Left cardiac atrium (tissue), 4 donors: ENCODE measurements at regions not wholly inside any gene's neighbourhood (a gene's known extent, or its start where the extent isn't known, plus 50 kb on each side); places are given as distances from the start of the nearest gene placed in this dataset.

Experiments
- ATAC-seq, 2 donors: fragments of 200-7000 bp; cut with Tn5 transposase; one replicate each; pipeline ENCODE4 v1.9.1; 2020; ENCODE audit warnings: mild to moderate bottlenecking in 2 of 2, moderate library complexity in 2 of 2
- DNase-seq: peaks from one replicate; pipeline ENCODE4 v3.0.0-alpha.2; 2020
- intact Hi-C, 2 donors: fragments of 100-400 bp; cut with DNase I; formaldehyde crosslinking; loops; one replicate each; pipeline versions ENCODE4 v1.14.1 to v1.15.1; 2022 to 2023
- donor health status: DM: no; HTN: yes; CAD: no.
- donor health status: DM: no; HTN: yes; CAD: no; lungs with severe emphysema.
- donor health status: DM: yes; HTN: yes; CAD: no.
- donor health status: Dilated cardiomyopathy.

DNA sequence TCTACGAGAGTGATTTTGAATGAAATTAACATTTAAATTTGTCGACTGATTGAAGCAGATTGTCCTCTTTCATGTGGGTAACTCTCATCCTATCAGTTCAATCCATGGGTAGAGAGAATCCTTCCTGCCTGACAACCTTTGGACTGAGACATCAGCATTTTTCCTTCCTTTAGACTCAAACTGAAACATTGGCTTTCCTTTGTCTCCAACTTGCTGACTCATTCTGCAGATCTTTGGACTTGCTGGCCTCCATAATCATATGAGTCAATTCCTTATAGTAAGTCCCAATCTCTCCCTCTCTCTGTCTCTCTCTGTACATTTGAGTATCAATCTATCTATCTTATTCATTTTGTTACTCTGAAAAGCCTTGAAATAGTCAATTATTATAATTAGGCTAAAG lies 416.7 kb downstream of the LRRIQ3 start:
- DNase-seq: no peak
- ATAC-seq: no peak
- intact Hi-C loops: no loop called here

DNA sequence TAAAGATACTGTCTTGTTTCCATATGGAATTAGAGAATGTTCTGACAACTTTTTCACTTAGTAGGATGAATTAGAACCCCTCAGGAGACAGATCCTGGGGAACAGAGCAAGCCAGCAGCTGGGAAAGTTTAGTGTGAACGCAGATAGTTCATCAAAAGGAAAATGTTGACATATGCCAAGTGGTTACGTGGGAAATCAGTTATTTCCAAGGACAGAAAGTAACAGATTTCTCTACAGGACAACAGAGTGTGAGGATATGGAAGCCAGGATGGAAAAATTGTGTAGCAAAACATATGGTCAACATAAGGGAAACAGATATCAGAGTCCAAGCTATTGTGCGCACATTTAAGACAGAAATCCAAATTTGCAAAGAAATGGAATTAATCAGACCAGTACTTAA lies 419.5 kb downstream of the LRRIQ3 start:
- ATAC-seq: no peak
- intact Hi-C loops: no loop called here
- no peak for DNase-seq

DNA sequence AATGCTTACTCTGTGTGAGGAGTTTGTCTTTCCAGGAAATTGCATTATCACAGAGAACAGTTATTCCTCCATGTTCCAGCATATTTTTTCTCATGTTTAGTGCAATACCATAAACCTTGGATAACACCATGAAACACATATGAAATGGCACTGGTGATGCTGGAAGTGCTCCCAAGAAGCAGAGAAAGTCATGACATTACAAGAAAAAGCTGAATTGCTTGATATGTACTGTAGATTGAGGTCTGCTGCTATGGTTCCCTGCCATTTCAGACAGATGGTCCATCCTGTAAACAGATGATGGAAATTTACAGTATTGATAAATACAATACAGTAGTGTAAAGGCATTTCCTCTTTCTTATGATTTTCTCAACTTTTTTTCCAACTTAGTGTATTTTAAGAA lies 422.1 kb downstream of the LRRIQ3 start:
- ATAC-seq (no peak), DNase-seq (no peak)
- intact Hi-C loops: no loop called here

DNA sequence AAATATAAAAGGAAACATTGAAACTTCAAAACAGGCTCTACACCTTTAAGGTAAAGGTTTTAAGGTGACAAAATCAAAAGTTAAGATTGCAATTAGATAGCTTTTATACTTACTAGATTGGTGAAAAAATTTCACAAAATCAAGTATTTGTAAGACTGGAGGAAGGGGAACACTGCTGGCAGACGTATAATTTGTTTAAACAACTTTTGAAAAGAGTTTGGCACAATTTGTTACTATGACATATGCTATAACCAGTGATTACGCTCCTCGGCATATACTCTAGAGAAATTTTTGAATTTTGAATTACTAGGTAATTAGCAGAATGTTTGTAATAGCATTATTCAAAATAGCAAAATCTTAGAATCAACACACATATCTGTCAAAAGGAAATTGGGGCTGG lies 425.0 kb downstream of the LRRIQ3 start:
- DNase-seq (no peak), ATAC-seq (no peak)
- intact Hi-C loops: no loop called here

DNA sequence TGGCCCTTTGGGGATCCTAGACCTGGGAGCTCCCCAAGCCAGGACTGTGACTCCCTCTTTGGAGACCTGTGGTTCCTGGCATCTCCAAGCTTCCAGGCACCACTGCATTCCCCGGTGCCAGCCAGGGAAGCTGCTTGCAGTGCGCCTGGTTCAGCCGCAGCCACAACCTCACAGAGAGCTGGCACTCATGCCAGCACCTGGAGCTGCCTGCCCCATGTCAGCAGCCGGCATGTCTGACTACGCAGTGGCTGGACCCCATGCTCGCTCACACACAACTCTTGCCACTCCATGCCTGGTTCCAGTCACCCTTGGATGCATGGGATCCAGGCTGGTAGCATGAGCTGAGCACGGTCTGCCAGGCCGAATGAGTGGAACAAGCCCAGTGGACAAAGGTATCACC lies 426.6 kb downstream of the LRRIQ3 start:
- intact Hi-C loops: no loop called here
- DNase-seq (no peak), ATAC-seq (no peak)

DNA sequence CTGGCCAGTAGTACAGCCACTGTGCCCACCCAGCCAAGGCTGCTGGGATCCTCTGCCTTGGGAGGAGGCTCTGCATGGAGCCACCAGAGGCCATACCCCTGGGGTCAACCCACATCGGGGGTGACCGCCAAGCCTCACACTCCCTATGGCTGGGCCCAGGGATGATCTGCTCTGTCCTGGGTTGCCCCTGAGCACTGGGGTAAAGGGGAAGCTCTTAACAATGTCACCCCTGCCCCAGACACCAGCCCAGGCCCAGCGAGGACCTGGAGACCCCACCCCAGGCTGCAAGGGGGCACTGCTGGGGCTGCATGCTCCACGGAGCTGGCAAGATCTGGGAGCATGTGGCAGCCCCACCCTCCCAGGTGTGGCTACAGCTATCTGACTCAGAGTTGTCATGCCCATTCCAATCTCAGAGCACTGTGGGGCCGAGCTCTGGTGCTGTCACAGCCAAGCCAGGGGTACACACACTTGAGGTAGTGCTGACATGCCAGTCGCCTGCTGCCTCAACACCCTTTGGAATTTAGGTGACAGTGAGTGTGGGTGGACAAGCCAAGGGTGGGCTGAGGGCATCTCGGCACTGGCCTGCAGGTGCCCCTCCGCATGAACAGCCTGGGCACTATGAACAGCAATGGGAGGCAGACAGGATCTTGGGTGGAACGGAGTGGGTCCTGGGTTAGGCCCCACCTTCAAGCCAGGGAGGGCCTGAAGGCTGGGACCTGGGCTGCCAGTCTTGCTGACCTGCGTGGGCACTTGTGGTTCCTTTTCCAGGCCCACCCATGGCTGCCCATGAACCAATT lies 427.7 kb downstream of the LRRIQ3 start:
- ATAC-seq (no peak), DNase-seq (no peak)
- intact Hi-C loops: no loop called here

DNA sequence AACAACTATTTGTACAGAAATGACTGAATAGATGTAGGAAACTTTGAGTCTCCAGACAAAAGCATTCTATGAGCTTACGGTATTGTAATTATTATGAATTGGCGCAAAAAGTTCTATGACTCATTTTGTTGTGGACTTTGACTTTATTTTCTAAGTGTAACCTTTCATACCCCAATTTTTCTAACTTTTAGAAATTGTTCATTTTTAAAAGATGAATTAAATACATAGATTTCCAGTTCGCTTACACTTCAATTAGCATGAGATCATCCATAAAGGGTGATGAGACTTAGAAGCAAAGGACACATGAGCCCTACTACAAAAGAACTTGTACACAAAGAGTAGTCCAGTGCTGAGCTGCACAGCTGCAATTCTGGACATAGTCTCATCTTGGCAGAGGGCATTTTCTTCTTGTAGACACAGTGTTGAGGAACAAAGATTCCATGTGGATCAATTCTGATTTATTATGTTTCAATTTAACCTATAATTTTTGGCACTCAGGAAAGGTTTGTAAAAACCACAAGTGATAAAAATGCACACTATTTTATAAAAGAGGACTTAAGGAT lies 431.1 kb downstream of the LRRIQ3 start:
- ATAC-seq (no peak), DNase-seq (no peak)
- intact Hi-C loops: no loop called here

DNA sequence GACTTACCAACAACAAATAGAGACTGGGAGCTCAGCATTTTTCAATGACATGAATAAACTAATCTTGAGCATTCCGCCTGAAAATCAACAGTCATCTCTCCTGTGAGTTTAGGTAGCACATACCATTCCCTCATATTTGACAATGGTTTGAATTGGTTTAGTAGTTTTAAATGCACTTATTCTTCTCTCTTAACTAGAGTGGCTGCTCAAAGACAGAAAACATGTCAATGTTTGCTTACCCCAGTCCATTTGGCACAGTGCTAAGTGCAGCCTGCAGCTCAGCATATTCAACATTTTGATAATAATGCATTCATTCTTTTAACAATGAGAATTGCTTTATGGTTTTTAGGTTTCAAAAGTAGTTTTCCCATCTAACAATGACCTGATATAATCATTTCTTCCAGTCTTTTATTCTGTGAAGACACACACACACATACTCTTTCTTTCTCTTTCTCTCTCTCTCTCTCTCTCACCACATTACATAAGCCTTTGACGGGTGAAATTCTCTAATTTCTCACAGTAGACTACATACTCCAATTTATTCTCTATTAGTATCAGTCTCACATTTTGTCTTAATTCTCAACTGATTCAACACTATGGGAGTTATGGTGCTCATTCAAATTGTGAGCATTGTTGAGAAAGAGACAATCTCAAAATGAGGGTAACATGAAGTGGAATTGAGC lies 432.3 kb downstream of the LRRIQ3 start:
- DNase-seq (no peak), ATAC-seq (no peak)
- intact Hi-C loops: no loop called here

DNA sequence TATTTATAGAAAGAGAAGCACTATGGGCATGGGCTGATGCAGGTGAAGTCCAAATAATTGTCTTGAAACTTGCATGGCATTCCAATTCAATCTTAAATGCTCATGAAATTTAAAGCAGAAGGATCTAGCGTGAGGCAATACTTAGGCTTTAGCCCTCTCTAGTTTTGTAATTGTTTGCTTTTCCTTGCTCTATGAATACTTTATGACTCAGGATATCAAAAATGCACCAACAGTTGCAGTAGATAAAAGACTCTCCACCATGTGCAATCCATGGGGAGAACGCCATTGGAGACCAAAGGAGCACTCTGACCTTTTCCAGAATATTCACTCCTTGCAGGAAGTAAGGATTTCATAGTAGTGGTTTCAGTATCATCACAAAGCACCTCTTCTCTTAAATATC lies 436.4 kb downstream of the LRRIQ3 start:
- intact Hi-C loops: no loop called here
- no peak for DNase-seq
- ATAC-seq: no peak

DNA sequence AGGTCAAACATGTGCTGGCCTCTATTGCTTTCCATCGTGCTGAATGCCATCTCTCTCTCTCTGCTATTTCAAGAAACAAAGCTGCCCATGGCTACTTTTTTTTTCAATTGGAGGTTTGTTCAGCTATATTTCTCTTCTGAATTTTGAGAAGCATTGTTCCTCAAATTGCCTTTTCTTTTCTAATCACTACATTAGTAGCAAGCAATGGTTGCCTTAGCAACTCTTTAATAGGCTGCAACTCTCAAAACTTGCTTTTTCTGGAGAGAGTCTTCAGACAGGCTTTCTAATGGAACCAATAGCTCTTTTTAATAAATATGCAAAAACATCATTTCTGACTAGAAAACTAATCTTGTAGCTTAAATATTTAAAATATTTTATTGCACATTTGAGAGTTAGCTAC lies 439.0 kb downstream of the LRRIQ3 start:
- no peak for ATAC-seq
- no peak for DNase-seq
- intact Hi-C loops: no loop called here

DNA sequence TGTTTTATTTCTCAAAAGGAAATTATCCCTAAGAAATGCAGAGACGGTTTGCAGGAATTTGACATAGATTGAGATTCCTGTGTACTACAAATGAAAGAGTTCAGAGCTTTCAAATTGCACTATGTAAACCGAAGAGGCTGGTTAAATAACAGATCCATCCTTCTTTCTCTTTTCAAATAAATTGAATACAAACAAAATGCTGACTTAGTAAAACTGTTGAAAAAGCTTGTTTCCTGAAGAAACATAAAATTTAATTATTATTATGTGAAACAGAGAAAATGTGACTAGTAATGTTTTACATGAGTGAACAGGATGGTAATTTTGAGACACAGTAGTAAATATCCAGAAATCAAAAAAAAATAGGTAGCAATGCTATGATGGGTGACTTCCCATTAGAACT lies 441.2 kb downstream of the LRRIQ3 start:
- intact Hi-C loops: no loop called here
- DNase-seq (no peak), ATAC-seq (no peak)

DNA sequence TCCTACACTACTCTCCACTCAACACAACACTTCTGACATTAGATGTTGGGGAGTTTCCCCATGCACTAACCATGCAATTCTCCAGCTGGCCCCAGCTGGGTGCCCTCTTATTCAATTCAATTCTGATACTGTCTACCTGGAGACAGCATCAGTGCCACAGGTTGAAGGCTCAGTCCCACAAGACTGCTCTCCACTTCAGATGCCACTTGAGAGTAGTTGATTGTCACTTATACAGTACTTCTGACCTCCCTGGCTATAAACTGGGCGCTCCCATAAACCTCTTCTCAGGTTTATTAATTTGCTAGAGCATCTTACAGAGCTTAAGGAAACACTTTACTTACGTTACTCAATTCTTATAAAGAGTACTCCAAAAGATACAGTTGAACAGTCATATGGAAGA lies 442.3 kb downstream of the LRRIQ3 start:
- ATAC-seq (no peak), DNase-seq (no peak)
- intact Hi-C loops: no loop called here

DNA sequence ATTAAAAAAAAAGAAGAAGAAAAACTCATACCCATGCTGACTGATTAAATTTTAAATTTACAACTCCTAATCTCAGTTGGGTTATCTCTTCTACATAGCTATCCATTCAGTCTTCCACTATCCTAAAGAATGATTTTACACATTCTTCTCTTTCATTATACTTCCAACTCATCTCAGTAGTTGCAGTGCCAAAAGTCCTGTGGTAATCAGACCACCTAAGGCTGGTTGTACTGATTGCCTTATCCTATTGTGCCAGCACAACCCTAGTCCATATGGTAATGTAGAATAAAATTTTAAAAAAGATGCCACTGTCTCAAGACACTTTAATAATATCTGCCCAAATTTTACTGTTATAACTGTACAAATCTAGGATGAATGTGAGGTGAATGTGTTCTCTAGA lies 448.0 kb downstream of the LRRIQ3 start:
- intact Hi-C loops: no loop called here
- DNase-seq (no peak), ATAC-seq (no peak)

DNA sequence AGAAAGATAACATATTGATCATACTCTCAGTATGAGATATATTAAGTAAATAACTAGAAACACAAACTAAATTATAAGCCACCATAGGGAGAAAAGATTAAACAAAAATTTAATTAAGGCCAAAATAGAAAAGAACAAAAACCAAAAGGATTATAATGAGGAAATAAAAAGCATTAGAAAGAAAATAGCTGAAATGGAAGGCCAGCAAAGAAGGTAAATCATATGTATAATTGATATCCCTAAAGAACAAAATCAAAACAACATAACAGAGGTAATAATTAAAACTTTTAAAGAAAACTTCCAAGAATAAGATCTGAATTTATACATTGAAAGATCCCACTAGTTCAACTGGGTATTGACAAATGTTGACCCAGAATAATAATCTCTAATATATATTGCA lies 453.0 kb downstream of the LRRIQ3 start:
- ATAC-seq (no peak), DNase-seq (no peak)
- intact Hi-C loops: no loop called here

DNA sequence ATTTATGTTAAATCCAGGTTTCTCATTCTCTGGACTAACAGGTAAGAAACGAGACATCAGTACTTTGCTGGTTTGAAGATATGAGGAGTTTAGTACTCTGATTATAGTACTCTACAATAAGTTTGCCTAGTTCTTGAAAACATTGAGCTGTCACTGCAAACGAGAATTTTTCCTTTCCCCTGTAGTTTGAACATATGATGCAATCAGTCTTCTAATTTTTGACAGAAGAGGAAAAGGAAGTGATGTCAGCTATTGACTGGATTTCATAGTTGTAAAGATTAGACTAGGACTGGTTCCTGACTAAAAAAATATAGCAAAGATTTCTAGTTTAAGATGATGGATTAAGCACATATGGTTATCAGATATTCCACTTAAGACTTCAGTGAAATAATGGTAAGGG lies 461.9 kb downstream of the LRRIQ3 start:
- intact Hi-C loops: no loop called here
- DNase-seq (no peak), ATAC-seq (no peak)

DNA sequence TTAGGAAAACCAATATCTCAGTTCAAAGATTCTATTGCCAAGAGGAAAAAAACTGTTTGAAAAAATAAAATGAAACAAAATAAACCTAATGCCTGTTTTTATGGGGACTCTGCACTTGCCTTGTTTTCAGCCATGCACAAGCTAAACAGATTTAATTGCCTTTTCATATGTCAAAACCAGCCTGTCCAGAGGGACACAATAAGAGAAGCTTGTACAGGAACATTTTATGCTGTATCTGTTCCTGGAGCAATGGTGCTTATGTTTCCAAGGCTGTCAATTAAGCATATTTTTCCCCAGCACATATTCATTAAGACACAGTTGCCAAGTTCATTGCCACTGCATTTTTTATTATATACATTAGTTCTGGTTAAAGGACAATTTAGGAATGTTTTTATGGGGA lies 470.9 kb downstream of the LRRIQ3 start:
- intact Hi-C loops: no loop called here
- no peak for ATAC-seq
- DNase-seq: no peak

DNA sequence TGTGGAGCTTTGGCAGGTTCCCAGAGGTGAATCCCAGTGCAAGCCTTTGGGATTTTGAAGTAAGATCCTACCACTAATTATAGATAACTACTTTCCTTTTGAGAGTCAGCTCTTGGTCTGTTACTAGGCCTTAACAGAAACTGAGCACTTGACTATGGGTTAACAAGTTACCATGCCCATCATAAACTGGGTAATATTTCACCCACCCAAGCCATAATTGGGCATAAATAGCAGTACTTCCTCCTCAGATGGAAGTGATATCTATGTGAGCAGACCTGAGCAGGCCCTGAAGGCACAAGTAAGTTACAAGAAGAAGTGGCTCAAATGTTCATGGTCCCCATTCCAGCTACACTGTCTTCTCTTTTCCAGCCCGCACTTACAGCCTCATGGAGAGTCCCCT lies 475.9 kb downstream of the LRRIQ3 start:
- DNase-seq (no peak), ATAC-seq (no peak)
- intact Hi-C loops: no loop called here

DNA sequence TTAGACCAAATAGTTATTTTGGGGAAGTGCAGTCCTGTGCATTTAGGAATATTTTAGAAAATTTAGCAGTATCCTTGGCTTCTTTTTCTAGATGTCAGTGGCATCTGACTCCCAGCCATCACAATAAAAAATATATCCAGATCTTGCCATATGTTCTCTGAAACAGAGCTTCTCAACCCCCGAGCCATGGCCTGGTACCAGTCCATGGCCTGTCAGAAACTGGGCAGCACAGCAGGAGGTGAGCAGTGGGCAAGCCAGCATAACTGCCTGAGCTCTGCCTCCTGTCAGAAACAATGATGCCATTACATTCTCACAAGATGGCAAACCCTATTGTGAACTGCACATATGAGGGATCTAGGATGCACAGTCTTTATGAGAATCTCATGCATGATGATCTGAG lies 480.0 kb downstream of the LRRIQ3 start:
- ATAC-seq: no peak
- DNase-seq: no peak
- intact Hi-C loops: no loop called here

DNA sequence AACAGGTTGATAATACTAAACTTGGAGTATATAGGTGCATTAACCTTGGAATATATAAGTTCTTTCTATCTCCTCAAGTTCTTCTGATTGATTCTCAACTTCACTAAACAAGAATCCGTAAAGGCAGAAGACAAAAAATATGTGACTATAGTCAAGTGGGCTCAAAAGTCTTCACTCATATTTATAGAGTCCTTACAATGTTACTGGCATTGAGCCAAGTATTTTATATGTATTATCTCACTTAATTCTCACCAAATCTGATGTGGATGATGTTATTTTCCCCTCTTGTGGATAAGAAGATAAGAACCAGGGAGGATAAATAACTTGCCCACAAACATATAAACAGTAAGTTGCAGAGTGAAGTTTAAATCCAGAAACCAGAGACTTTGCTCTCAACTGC lies 486.9 kb downstream of the LRRIQ3 start:
- no peak for DNase-seq
- intact Hi-C loops: no loop called here
- ATAC-seq: no peak

DNA sequence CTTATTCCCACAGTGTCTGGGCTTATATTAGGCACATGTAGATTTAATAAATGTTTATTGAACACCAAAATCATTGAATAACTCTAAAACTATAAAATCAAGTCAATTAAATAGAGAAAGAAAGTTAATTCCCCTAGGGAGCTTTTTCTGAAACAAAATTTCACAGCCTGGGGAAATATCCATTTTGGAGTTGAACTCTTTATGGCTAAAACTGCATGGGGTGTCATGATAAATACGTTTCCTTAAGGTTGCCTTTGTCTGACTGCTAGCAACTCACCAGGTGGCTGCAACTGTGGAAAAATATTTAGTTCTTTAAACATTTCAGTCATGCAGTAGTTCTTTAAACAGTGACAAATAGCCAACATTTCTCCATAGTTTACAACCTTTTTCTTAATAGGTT lies 496.1 kb downstream of the LRRIQ3 start:
- DNase-seq: no peak
- intact Hi-C loops: no loop called here
- no peak for ATAC-seq

DNA sequence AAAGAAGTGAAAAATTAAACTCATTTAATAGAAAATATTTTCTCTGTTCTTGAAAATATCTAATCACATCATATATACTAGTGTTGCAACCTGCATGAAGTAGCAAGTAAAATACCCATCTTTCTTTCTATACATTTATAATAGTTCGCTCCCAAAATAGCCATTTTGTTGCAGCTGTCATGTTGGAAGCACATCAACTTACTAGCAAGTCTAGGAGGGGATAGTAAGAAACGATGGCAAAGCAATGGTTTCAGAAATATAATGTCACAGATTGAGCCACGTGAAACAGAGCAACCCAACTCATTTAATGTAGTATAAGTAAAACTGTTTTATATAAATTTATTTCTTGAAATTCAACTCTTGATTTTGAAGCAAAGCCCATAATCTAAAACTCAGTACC lies 521.8 kb downstream of the LRRIQ3 start:
- intact Hi-C loops: no loop called here
- no peak for ATAC-seq
- no peak for DNase-seq
